GM12873 (cell line): ENCODE measurements at regions not wholly inside any gene's neighbourhood (a gene's known extent, or its start where the extent isn't known, plus 50 kb on each side); places are given as distances from the start of the nearest gene placed in this dataset.

Experiments
- CTCF ChIP-seq: IDR thresholded peaks from 2 replicates; pipeline ENCODE4 v1.5.1; 2012; ENCODE audit warnings: low read depth, mild to moderate bottlenecking, moderate library complexity, low read length, control low read depth; ENCODE audit not compliant: insufficient read depth; ENCODE audit errors: missing control alignments

- TF ChIP-seq CTCF, result no peak
Observed at GRCh38 chr10:29057822-29058331, 231.0 kb upstream of the LYZL1 start.

GRCh38 chr10:29063806-29064644, 224.8 kb upstream of the LYZL1 start:
- TF ChIP-seq CTCF, result no peak

GRCh38 chr10:29064680-29065079, 224.2 kb upstream of the LYZL1 start:
- TF ChIP-seq CTCF, result no peak

GRCh38 chr10:29067161-29067560, 221.7 kb upstream of the LYZL1 start:
- TF ChIP-seq CTCF, result no peak

GRCh38 chr10:29067628-29068027, 221.2 kb upstream of the LYZL1 start:
- TF ChIP-seq CTCF, result no peak

GRCh38 chr10:29068302-29068701, 220.6 kb upstream of the LYZL1 start:
- TF ChIP-seq CTCF, result no peak

GRCh38 chr10:29068966-29069365, 219.9 kb upstream of the LYZL1 start:
- no peak for TF ChIP-seq CTCF
